KMS-11 (cell line): ENCODE measurements at regions not wholly inside any gene's neighbourhood (a gene's known extent, or its start where the extent isn't known, plus 50 kb on each side); places are given as distances from the start of the nearest gene placed in this dataset.

Experiments
- H2AFZ ChIP-seq: fragments of 200-600 bp; sonication (generic); 2 replicates; pipeline ENCODE4 v1.6.1; 2016; ENCODE audit warnings: antibody characterized with exemption, mixed run types, low read depth
- H3K27ac ChIP-seq: fragments of 200-600 bp; sonication (generic); 2 replicates; pipeline ENCODE4 v1.6.1; 2016; ENCODE audit warnings: mild to moderate bottlenecking, mixed run types
- H3K27me3 ChIP-seq: fragments of 200-600 bp; sonication (generic); 2 replicates; pipeline ENCODE4 v1.6.1; 2017; ENCODE audit warnings: mild to moderate bottlenecking, low read depth, mixed run types, moderate library complexity; ENCODE audit not compliant: insufficient read depth
- H3K36me3 ChIP-seq: fragments of 200-600 bp; sonication (generic); 2 replicates; pipeline ENCODE4 v1.6.1; 2017; ENCODE audit warnings: mild to moderate bottlenecking, mixed run types; ENCODE audit not compliant: insufficient read depth
- H3K4me1 ChIP-seq: fragments of 200-600 bp; sonication (generic); 2 replicates; pipeline ENCODE4 v1.6.1; 2016; ENCODE audit warnings: mild to moderate bottlenecking, low read depth, mixed run types; ENCODE audit not compliant: poor library complexity, severe bottlenecking
- H3K4me2 ChIP-seq: fragments of 200-600 bp; sonication (generic); 2 replicates; pipeline ENCODE4 v1.7.0; 2016; ENCODE audit warnings: mild to moderate bottlenecking, mixed run types
- H3K4me3 ChIP-seq: fragments of 200-600 bp; sonication (generic); IDR thresholded peaks from 2 replicates; pipeline ENCODE4 v1.6.1; 2017; ENCODE audit warnings: low read depth, low read length, mixed read lengths; ENCODE audit not compliant: insufficient read depth
- H3K79me2 ChIP-seq: fragments of 200-600 bp; sonication (generic); 2 replicates; pipeline ENCODE4 v1.6.1; 2016; ENCODE audit warnings: low read depth, mixed run types; ENCODE audit not compliant: insufficient read depth
- H3K9ac ChIP-seq: fragments of 200-600 bp; sonication (generic); 2 replicates; pipeline ENCODE4 v1.6.1; 2016; ENCODE audit warnings: mild to moderate bottlenecking, mixed run types
- H4K20me1 ChIP-seq: fragments of 200-600 bp; sonication (generic); 2 replicates; pipeline ENCODE4 v1.6.1; 2016; ENCODE audit warnings: mild to moderate bottlenecking, mixed run types; ENCODE audit not compliant: insufficient read depth
- CTCF ChIP-seq: fragments of 200-600 bp; sonication (generic); conservative IDR thresholded peaks from 2 replicates; pipeline ENCODE4 v1.6.1; 2017; ENCODE audit warnings: low read depth, mild to moderate bottlenecking, antibody characterized with exemption, low read length, moderate library complexity, mixed read lengths

GRCh38 chr14:97155320-97155719 lies 358.1 kb downstream of the VRK1 start:
- Histone ChIP-seq H3K4me2 (no peak overlapping the region), H2AFZ (no peak overlapping the region), H3K79me2 (no peaks in the 10 kb centered on the region), H3K36me3 (no peaks in the 10 kb centered on the region), H3K27ac (no peak overlapping the region), H3K9ac (no peak overlapping the region), H3K4me1 (no peaks in the 10 kb centered on the region), H3K4me3 (no peak overlapping the region), H3K27me3 (no peaks in the 10 kb centered on the region), H4K20me1 (no peaks in the 10 kb centered on the region)
- TF ChIP-seq CTCF, result no peak

DNA sequence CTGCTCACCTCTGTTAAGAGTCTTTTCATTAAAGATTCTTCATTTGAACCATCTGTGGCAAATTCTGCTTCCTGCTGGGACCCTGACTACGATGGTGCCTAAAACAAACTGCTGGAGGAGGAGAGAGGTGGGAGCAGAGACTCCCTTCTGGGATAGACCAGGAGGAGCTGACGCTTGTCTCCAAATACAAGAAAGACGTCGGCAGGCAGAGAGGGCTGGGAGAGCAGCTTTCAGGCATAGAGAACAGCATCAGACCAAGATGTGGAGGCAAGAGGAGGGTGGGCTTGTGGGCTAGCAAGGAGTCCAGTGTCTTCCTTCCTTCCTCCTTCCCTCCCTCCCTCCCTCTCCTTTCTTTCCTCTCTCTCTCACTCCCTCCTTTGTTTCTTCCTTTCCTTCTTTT lies 358.6 kb downstream of the VRK1 start:
- H3K4me1 ChIP-seq, result no peaks in the 10 kb centered on the region
- no peak overlapping the region for H3K4me2 ChIP-seq
- H3K9ac ChIP-seq, result no peak overlapping the region
- no peak overlapping the region for H3K27ac ChIP-seq
- no peaks in the 10 kb centered on the region for H3K79me2 ChIP-seq
- no peaks in the 10 kb centered on the region for H4K20me1 ChIP-seq
- H3K4me3 ChIP-seq, result no peak overlapping the region
- H2AFZ ChIP-seq, result no peak overlapping the region
- H3K36me3 ChIP-seq, result no peaks in the 10 kb centered on the region
- no peaks in the 10 kb centered on the region for H3K27me3 ChIP-seq
- no peak for TF ChIP-seq CTCF

- Histone ChIP-seq H3K36me3 (no peaks in the 10 kb centered on the region), H3K79me2 (no peaks in the 10 kb centered on the region), H3K4me1 (no peaks in the 10 kb centered on the region), H3K4me2 (no peak overlapping the region), H3K4me3 (no peak overlapping the region), H3K9ac (no peak overlapping the region), H3K27me3 (no peaks in the 10 kb centered on the region), H4K20me1 (no peaks in the 10 kb centered on the region), H3K27ac (no peak overlapping the region), H2AFZ (no peak overlapping the region)
- no peak for TF ChIP-seq CTCF
Observed at GRCh38 chr14:97156705-97157104, 359.5 kb downstream of the VRK1 start.

GRCh38 chr14:97158102-97158501 lies 360.9 kb downstream of the VRK1 start:
- Histone ChIP-seq H3K27me3 (no peaks in the 10 kb centered on the region), H4K20me1 (no peaks in the 10 kb centered on the region), H2AFZ (no peak overlapping the region), H3K4me3 (no peak overlapping the region), H3K4me2 (no peak overlapping the region), H3K79me2 (no peaks in the 10 kb centered on the region), H3K4me1 (no peaks in the 10 kb centered on the region), H3K36me3 (no peaks in the 10 kb centered on the region), H3K9ac (no peak overlapping the region), H3K27ac (no peak overlapping the region)
- TF ChIP-seq CTCF, result no peak

- no peak overlapping the region for H3K4me3 ChIP-seq
- H2AFZ ChIP-seq, result no peak overlapping the region
- no peaks in the 10 kb centered on the region for H3K36me3 ChIP-seq
- TF ChIP-seq CTCF, result no peak
- H3K9ac ChIP-seq, result no peak overlapping the region
- H3K79me2 ChIP-seq, result no peaks in the 10 kb centered on the region
- no peak overlapping the region for H3K27ac ChIP-seq
- no peaks in the 10 kb centered on the region for H4K20me1 ChIP-seq
- H3K4me1 ChIP-seq, result no peaks in the 10 kb centered on the region
- no peak overlapping the region for H3K4me2 ChIP-seq
- H3K27me3 ChIP-seq, result no peaks in the 10 kb centered on the region
Observed at GRCh38 chr14:97159124-97159523, 361.9 kb downstream of the VRK1 start.
